Fibroblast of lung (primary cell): ENCODE measurements at regions not wholly inside any gene's neighbourhood (a gene's known extent, or its start where the extent isn't known, plus 50 kb on each side); places are given as distances from the start of the nearest gene placed in this dataset.
A peak's percentile ranks its signal among the peaks of the same experiment; 100 is the strongest.

Source experiments
- DNase-seq, 2 donors: peaks; one replicate each; pipeline versions ENCODE4 v3.0.0 to v3.0.0-alpha.2; 2010; ENCODE audit warnings: low read depth in 2 of 2
- H2AFZ ChIP-seq: 2 replicates; pipeline ENCODE4 v1.5.1; 2012; ENCODE audit warnings: low read length, control low read depth, inconsistent platforms
- H3K27ac ChIP-seq: 2 replicates; pipeline ENCODE4 v1.5.1; 2011; ENCODE audit warnings: low read length, control low read depth; ENCODE audit not compliant: insufficient read depth
- H3K27me3 ChIP-seq: 2 replicates; pipeline ENCODE4 v1.5.1; 2011; ENCODE audit warnings: mild to moderate bottlenecking, low read length; ENCODE audit not compliant: control insufficient read depth, insufficient read depth
- H3K36me3 ChIP-seq: 2 replicates; pipeline ENCODE4 v1.5.1; 2011; ENCODE audit warnings: low read length; ENCODE audit not compliant: control insufficient read depth, insufficient read depth
- H3K4me1 ChIP-seq: 2 replicates; pipeline ENCODE4 v1.5.1; 2011; ENCODE audit warnings: low read length; ENCODE audit not compliant: control insufficient read depth, insufficient read depth; ENCODE audit errors: extremely low read depth
- H3K4me2 ChIP-seq: 2 replicates; pipeline ENCODE4 v1.5.1; 2011; ENCODE audit warnings: low read length, control low read depth; ENCODE audit not compliant: insufficient read depth; ENCODE audit errors: extremely low read depth
- H3K4me3 ChIP-seq, 4 experiments: fragments of 200-600 bp in 1 of 4; sonication (generic) in 1 of 4; replicated peaks in 1 of 4; 2 replicates each; pipeline ENCODE4 v1.5.1; 2011 to 2016; ENCODE audit warnings: low read length in 4 of 4, low read depth in 3 of 4, mild to moderate bottlenecking in 3 of 4, control low read depth in 2 of 4, inconsistent platforms in 1 of 4, mixed read lengths in 1 of 4; ENCODE audit not compliant: insufficient read depth in 1 of 4; ENCODE audit errors: control extremely low read depth in 1 of 4
- H3K79me2 ChIP-seq: 2 replicates; pipeline ENCODE4 v1.5.1; 2012; ENCODE audit warnings: mild to moderate bottlenecking, low read length, inconsistent platforms; ENCODE audit not compliant: control insufficient read depth, insufficient read depth
- H3K9ac ChIP-seq: 2 replicates; pipeline ENCODE4 v1.5.1; 2011; ENCODE audit warnings: mild to moderate bottlenecking, low read length, control low read depth; ENCODE audit not compliant: insufficient read depth
- H3K9me3 ChIP-seq: 2 replicates; pipeline ENCODE4 v1.5.1; 2012; ENCODE audit warnings: low read depth, low read length; ENCODE audit not compliant: control insufficient read depth, insufficient read depth
- H4K20me1 ChIP-seq: 2 replicates; pipeline ENCODE4 v1.5.1; 2011; ENCODE audit warnings: low read length; ENCODE audit not compliant: control insufficient read depth, insufficient read depth; ENCODE audit errors: extremely low read depth
- EZH2 ChIP-seq: IDR thresholded peaks from 2 replicates; pipeline ENCODE4 v1.5.1; 2012; ENCODE audit warnings: low read length, control low read depth, mild to moderate bottlenecking; ENCODE audit errors: missing control alignments
- TF ChIP-seq, protein P1 (sequence below), 2 donors: IDR thresholded peaks in 1 of 2; conservative IDR thresholded peaks in 1 of 2; 1 replicate in 1 of 2; 2 replicates in 1 of 2; pipeline ENCODE4 v1.5.1; 2011 to 2012; ENCODE audit warnings: low read length in 2 of 2, control low read depth in 1 of 2, inconsistent platforms in 1 of 2, low read depth in 1 of 2, mild to moderate bottlenecking in 1 of 2

- H3K79me2 ChIP-seq, result no peaks in the 10 kb centered on the region
- no peaks in the 10 kb centered on the region for H3K27me3 ChIP-seq
- no peaks in the 10 kb centered on the region for H3K9me3 ChIP-seq
- H3K27ac ChIP-seq, result peak overlapping the region; percentile 90
- H3K36me3 ChIP-seq, result no peaks in the 10 kb centered on the region
- H2AFZ ChIP-seq, result no peak overlapping the region
- no peaks in the 10 kb centered on the region for H4K20me1 ChIP-seq
- H3K9ac ChIP-seq, result no peak overlapping the region
- TF ChIP-seq EZH2, result no peak
- TF ChIP-seq, protein P1, sequence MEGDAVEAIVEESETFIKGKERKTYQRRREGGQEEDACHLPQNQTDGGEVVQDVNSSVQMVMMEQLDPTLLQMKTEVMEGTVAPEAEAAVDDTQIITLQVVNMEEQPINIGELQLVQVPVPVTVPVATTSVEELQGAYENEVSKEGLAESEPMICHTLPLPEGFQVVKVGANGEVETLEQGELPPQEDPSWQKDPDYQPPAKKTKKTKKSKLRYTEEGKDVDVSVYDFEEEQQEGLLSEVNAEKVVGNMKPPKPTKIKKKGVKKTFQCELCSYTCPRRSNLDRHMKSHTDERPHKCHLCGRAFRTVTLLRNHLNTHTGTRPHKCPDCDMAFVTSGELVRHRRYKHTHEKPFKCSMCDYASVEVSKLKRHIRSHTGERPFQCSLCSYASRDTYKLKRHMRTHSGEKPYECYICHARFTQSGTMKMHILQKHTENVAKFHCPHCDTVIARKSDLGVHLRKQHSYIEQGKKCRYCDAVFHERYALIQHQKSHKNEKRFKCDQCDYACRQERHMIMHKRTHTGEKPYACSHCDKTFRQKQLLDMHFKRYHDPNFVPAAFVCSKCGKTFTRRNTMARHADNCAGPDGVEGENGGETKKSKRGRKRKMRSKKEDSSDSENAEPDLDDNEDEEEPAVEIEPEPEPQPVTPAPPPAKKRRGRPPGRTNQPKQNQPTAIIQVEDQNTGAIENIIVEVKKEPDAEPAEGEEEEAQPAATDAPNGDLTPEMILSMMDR (conservative IDR thresholded peaks at IDR 0.05 in 1 of 2, IDR thresholded peaks at IDR 0.05 in 1 of 2; ENCODE audit: low read depth in 1 of 2, low read length in 2 of 2), result no peak
- DNase-seq, result peak in 1 of 2 donors; percentile 54
- H3K4me1 ChIP-seq, result peaks cover 24% of the 10 kb centered on the region
- no peak overlapping the region for H3K4me2 ChIP-seq
- H3K4me3 ChIP-seq, result no peak overlapping the region
Measured at GRCh38 chr6:132133736-132134445, 182.7 kb upstream of the CCN2 start.

GRCh38 chr6:132132924-132133639 lies 181.9 kb upstream of the CCN2 start:
- H2AFZ ChIP-seq, result no peak overlapping the region

DNA sequence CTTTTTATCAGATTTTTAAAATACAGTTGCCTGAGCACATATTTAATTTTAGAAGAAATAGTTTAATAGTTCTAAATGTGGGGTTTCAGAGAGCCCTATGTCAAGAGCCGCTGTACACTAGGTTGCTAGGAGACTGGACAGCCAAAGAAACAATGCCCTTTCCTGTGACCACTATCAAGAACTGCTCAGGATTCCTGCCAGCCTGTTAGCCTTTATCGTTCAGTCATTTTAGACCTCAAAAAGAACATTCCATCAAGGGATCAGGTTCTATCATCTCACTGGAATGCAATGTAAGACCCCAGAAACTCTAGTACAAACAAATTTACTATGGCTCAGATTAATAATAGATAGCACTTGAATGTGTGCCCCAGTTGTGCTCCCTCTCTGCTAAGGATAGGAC lies 181.2 kb upstream of the CCN2 start:
- peaks cover 24% of the 10 kb centered on the region for H3K4me1 ChIP-seq
- no peak overlapping the region for H3K4me3 ChIP-seq
- H4K20me1 ChIP-seq, result no peaks in the 10 kb centered on the region
- H3K9ac ChIP-seq, result no peak overlapping the region
- H2AFZ ChIP-seq, result no peak overlapping the region
- no peaks in the 10 kb centered on the region for H3K9me3 ChIP-seq
- H3K4me2 ChIP-seq, result peak overlapping the region; percentile 19
- peak overlapping the region; percentile 90 for H3K27ac ChIP-seq
- peak; percentile 54 to 84 for DNase-seq
- no peak for TF ChIP-seq EZH2
- TF ChIP-seq, protein P1 (conservative IDR thresholded peaks at IDR 0.05 in 1 of 2, IDR thresholded peaks at IDR 0.05 in 1 of 2; ENCODE audit: low read depth in 1 of 2, low read length in 2 of 2), result peak in 1 of 2 donors; percentile 2
- H3K36me3 ChIP-seq, result no peaks in the 10 kb centered on the region
- no peaks in the 10 kb centered on the region for H3K79me2 ChIP-seq
- H3K27me3 ChIP-seq, result no peaks in the 10 kb centered on the region

More at GRCh38 chr6:132132924-132133639, 181.9 kb upstream of the CCN2 start:
- Histone ChIP-seq H3K4me3 (no peak overlapping the region), H4K20me1 (no peaks in the 10 kb centered on the region), H3K27ac (peak overlapping the region; percentile 90), H3K9me3 (no peaks in the 10 kb centered on the region), H3K4me2 (peak overlapping the region; percentile 19), H3K4me1 (peaks cover 24% of the 10 kb centered on the region), H3K27me3 (no peaks in the 10 kb centered on the region), H3K36me3 (no peaks in the 10 kb centered on the region), H3K79me2 (no peaks in the 10 kb centered on the region), H3K9ac (no peak overlapping the region)
- peak in 1 of 2 donors; percentile 76 for DNase-seq
- TF ChIP-seq, protein P1 (conservative IDR thresholded peaks at IDR 0.05 in 1 of 2, IDR thresholded peaks at IDR 0.05 in 1 of 2; ENCODE audit: low read depth in 1 of 2, low read length in 2 of 2), result no peak
- TF ChIP-seq EZH2, result no peak
